T-helper 22 cell (primary cell): ENCODE measurements at regions not wholly inside any gene's neighbourhood (a gene's known extent, or its start where the extent isn't known, plus 50 kb on each side); places are given as distances from the start of the nearest gene placed in this dataset.

ENCODE experiments used
- DNase-seq: peaks from one replicate; pipeline ENCODE4 v3.0.0-alpha.2; 2020; ENCODE audit warnings: low read depth

DNA sequence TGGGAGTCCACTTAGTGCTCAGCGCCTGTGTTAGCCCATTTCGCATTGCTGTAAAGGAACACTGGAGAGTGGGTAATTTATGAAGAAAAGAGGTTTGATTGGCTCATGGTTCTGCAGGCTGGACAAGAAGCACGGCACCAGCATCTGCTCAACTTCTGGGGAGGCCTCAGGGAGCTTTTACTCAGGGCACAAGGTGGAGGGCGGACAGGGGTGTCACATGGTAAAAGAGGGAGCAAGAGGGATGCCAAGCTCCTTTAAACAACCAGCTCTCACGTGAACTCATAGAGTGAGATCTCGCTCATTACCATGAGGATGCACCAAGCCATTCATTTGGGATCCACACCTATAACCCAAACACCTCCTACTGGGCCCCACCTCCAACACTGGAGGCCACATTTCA is 181.4 kb upstream of the TLE3 start:
- DNase-seq: no peak

DNA sequence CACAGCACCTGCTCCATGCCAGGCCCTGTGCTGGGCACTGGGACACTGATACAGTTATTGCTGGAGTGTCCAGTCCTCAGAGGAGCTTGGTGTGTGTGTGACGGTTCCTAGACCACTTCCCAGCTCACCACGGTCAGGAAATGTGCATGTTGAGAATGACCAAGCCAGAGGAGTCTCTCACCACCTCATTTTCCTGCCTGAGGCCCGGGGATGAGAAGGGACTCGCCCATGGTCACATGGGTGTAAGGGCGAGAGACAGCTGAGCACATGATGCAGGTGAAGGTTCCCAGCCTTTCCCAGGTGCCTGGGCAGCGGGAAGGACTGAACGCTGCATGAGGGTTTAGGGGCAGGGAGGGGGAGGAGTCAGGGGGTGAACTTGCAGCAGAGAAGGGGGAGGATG is 180.9 kb upstream of the TLE3 start:
- DNase-seq: no peak

GRCh38 chr15:70277556-70277955 is 179.8 kb upstream of the TLE3 start:
- no peak for DNase-seq

DNA sequence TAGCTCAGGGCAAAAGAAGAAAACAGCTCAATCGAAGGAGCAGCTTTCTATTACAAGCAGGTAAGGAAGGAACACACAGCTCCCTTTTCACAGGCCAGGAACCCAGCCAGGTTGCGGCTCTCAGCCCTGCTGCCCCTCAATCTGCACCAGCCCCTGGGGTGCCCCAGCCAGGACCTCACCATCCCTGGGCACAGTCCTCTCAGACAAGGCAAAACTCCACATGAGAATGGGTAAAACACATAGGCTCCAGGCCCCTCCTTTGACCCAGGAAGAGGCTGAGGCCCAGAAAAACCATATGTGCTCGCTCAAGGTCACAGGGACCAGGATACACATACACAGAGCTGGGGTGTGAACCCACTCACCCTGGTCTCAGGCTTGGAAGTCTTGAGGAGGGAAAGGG is 178.7 kb upstream of the TLE3 start:
- DNase-seq: no peak

- no peak for DNase-seq
Measured at GRCh38 chr15:70275461-70276138, 177.9 kb upstream of the TLE3 start.

- no peak for DNase-seq
Measured at GRCh38 chr15:70274908-70275307, 177.2 kb upstream of the TLE3 start.

DNA sequence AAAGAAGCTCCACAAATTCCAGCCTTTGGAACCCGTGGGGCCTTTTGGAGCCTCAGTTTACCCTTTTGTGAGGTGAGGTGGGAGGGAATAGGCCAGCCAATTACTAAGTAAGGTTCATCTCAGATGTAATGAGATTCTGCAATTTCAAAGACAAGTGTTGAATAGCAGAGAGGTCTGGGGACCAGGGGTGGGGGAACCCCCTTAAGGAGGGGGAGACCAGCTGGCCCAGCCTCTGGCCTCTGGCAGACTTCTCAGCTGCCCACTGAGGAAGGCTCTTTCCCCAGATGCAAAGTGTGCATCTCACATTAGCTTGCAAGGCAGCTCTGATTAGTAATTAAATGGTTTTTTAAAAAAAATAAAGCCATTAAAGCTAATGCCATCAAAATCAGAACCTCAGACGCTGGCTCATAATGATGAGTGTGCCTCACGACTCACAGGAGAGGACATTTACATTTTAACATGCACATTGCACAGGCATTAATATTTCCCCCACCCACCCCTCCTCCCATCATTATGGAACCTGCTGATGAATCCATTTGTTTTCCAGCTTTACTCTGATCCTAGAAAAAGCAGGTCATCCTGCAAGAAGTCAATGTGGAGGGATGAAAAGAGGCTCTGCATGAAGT is 176.7 kb upstream of the TLE3 start:
- no peak for DNase-seq

GRCh38 chr15:70273808-70274207 is 176.1 kb upstream of the TLE3 start:
- no peak for DNase-seq

DNA sequence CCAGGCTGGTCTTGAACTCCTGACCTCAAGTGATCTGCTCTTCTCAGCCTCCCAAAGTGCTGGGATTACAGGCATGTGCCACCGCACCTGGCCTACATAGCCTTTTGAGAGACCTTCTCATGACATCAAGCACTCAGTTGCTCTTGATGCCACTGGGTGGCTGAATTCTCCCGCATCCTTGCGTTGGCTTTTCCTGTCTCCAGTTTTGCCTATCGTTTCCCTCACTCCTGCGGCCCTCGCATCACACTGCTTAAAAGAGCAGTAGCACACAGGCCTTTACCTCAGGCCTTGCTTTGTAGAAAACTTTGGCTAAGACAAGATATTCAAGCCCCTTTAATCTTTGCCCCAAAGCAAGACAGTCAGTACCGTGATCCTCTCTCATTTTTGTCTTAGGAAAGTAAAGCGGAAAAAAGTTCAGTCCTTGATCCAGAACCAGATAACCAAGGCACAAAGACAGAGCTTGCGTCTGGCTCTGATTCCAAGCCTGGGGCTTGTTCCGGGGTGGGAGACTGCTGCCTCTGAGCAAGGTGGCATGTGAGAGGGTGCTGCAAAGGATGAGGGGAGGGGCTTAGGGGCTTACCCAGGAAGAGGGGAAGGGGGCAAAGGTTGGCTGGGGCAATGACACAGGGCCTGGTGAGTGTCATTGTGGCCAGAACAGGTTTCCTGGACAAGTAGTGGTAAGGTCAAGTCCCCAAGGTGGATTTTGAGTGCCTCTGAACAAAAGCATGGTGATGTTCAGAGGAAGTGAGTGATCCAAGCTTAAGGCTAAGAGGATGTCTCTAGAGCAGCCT is 175.0 kb upstream of the TLE3 start:
- DNase-seq: no peak

DNA sequence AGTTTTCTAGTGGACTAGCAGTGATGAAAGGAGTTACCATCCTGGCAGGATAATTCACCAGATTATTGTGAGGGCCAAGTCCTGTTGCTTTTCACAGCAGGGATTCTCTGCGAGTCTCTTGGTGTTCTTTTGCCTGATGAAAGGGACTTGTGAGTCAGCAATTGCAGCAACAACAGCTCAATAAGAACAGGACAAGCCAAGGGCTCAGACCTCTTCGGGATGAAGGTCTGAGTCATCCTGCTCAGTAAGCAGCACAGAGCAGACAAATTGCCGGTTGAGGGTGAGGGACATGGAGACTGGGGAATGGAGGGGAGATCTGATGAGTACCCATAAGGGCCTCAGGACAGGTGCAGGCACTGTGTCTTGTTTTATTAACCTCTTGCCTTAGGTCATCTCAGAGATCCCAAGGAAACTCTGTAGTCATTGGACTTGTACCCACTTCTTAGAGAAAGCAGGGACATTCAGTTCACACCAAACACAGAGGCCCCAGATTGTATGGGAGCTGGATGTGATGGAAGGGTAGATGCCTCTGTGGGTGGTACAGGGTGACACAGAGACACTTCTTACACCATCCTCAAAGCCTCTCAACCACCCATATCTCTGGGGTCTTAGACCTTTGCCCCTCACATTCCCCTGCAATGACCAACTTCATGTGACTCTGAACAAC is 173.8 kb upstream of the TLE3 start:
- DNase-seq: no peak

DNA sequence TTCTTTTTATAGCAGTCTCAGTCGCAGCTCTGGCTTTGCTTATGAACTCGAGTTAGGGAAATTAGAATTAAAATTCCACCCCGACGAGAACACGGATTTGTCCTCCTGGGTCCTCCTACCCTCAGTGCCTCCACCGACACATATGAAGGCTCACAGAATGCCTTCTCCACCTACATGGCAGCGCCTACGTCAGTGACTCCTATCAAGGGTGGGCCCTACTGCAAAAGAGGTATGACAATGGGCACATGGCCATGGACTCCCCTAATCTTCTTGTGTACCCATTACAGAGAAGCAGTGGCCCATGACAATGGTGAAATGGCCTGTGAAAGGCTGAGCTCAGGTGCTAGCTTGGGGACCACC is 173.0 kb upstream of the TLE3 start:
- DNase-seq: no peak

DNA sequence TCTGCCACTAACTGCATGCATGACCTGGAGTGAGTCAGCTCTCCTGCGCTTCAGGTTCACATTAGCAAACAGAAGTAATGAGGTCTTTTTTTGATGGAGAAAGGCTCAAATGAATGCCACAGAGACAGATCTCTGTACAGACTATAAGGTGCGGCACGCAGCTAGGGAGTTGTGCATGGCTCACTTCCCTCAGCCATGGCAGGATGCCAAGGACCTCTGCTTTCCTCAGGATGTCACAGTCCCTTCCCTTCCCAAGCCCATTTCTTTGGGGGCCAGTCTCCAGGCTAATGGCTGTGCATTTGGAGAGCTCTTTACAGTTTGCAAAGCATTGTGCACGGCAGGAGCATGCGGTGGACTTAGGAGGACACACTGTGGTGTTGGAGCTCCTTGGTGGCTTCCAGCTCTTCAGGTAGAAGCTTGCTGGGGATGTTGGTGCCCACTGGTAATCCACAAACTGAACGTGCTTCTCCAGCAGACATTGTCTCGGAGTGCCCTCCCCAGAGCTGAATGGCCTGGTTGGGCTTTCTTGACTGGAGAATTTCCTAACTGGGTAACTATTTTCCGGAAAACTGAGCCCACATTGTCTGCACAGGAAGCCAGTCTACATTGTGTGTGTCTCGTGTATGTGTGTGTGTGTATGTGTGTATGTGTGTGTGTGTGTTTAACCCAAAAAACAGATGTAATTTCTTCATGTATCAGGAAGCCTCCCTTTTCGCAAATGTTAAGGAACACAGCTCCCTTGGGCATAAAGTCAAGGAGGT is 172.5 kb upstream of the TLE3 start:
- DNase-seq: no peak

- no peak for DNase-seq
Measured at GRCh38 chr15:70269311-70269911, 171.7 kb upstream of the TLE3 start.

- DNase-seq: no peak
Measured at GRCh38 chr15:70268698-70269251, 171.1 kb upstream of the TLE3 start.

DNA sequence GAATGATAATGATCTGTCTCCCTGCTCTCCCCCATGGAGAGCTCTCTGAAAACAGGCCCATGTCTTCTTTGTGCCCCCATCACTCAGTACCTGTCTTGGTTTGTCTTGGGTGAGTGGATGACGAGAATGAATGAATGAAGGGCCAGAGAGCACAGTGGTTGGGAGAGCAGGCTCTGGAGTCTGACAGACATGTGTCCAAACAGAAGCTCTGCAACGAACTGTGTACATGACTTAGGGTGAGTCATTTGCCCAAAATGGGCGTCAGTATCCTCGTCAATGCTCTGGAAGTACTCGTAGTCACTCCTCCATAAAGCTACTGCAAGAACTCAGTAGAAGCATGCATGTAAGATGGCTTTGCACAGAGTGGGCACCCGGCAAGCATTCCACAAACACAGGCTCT is 170.2 kb upstream of the TLE3 start:
- DNase-seq: no peak

GRCh38 chr15:70267306-70267705 is 169.6 kb upstream of the TLE3 start:
- DNase-seq: no peak

DNA sequence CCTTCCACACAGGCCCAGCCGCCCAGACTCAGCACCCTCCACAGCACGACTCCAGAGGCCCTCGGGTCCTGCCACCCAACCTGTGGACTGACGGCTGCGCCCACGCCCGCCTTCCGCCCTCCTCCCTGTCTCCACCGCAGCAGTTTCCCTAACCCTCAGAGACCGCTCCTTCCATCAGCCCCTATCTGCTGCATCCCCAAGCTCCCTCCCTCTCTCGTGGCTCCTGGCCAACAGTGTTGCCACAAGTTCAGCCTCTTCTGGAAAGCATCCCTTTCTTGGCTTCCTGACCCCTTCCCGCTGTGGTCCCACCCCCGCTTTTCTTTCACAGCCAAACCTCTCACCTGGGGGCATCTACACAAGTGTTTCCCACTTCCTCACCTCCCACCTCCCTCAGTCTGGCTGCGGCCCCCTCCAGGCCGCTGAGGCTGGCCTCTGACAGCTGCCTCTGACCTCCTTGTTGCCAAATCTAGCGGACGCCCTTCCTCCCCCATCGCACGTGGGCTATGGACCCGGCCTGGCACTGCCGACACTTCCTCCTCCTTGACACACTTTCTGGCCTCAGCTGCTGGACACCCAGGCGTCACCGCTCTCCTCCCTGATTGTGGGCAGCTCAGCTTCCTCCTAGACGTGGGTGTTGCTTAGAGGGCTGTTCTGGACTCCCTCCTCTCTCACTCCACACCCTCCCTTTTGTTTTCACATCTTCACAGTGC is 168.8 kb upstream of the TLE3 start:
- no peak for DNase-seq

GRCh38 chr15:70265986-70266385 is 168.3 kb upstream of the TLE3 start:
- DNase-seq: no peak

- DNase-seq: no peak
Measured at GRCh38 chr15:70265466-70265978, 167.8 kb upstream of the TLE3 start.

DNA sequence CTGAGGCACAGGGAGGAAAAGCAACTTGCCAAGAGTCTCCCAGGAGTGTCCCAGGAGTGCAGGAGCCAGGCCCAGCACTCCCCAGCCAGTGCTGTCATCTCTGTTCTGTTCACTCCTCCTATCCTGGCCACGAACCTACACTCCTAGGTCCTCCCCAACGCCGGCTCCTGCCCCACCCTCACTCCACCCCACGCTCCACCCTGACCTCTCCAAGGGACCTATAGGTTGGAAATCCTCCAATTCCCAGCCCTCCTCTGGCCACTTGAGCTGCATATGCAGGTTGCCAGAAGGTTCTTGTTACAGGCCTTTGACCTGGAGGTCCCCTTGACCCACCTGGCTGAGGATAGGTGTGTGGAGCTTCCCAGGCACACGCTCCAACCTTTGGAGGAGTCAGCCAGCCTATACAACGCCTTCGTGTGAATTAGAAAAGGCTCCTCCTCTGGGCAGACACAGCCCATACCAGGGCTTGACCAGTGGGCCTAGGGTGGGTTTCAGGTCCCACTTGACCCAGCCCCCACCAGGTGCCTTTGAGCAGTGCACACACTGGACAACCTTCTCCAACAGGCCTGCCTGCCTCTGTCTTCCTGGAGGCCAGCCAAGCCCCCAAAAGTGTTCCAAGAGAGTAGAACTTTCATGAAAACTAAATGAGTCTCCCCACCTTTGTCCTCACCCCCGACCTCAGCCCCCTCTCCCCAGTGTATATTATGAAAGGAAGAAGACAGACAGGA is 167.2 kb upstream of the TLE3 start:
- no peak for DNase-seq
